WI38 (cell line): ENCODE measurements at regions not wholly inside any gene's neighbourhood (a gene's known extent, or its start where the extent isn't known, plus 50 kb on each side); places are given as distances from the start of the nearest gene placed in this dataset.
"Not testable (repeated sequence)": the region's sequence is repeated elsewhere in the genome, so short reads cannot be mapped to it uniquely, and the experiment has no call there.

Experiments used
- H3K4me3 ChIP-seq: 2 replicates; pipeline ENCODE4 v1.5.1; 2011; ENCODE audit warnings: low read depth, mild to moderate bottlenecking, control low read depth, low read length
- CTCF ChIP-seq: IDR thresholded peaks from 2 replicates; pipeline ENCODE4 v1.5.1; 2012; ENCODE audit warnings: low read depth, mild to moderate bottlenecking, control low read depth, low read length

GRCh38 chr15:26294059-26294689, 431.0 kb upstream of the ATP10A start:
- TF ChIP-seq CTCF: no peak
- H3K4me3 ChIP-seq: no peak overlapping the region

GRCh38 chr15:26287381-26287780, 424.3 kb upstream of the ATP10A start:
- TF ChIP-seq CTCF: no peak

GRCh38 chr15:26280281-26280680, 417.2 kb upstream of the ATP10A start:
- TF ChIP-seq CTCF: no peak
- H3K4me3 ChIP-seq: no peak overlapping the region

More at GRCh38 chr15:26287381-26287780, 424.3 kb upstream of the ATP10A start:
- no peak overlapping the region for H3K4me3 ChIP-seq

GRCh38 chr15:26261966-26262365, 398.8 kb upstream of the ATP10A start:
- no peak for TF ChIP-seq CTCF
- no peak overlapping the region for H3K4me3 ChIP-seq

GRCh38 chr15:26261413-26261812, 398.3 kb upstream of the ATP10A start:
- TF ChIP-seq CTCF: no peak
- no peak overlapping the region for H3K4me3 ChIP-seq

- peak; percentile 73 for TF ChIP-seq CTCF
- H3K4me3 ChIP-seq: no peak overlapping the region
Observed at GRCh38 chr15:26260517-26261133, 397.5 kb upstream of the ATP10A start.

GRCh38 chr15:26259581-26259980, 396.5 kb upstream of the ATP10A start:
- no peak for TF ChIP-seq CTCF
- no peak overlapping the region for H3K4me3 ChIP-seq

GRCh38 chr15:26244782-26245181, 381.7 kb upstream of the ATP10A start:
- H3K4me3 ChIP-seq: not testable (repeated sequence)
